Ramos (cell line): ENCODE measurements at regions not wholly inside any gene's neighbourhood (a gene's known extent, or its start where the extent isn't known, plus 50 kb on each side); places are given as distances from the start of the nearest gene placed in this dataset.

Experiments used
- in situ Hi-C: fragments of 300-500 bp; cut with MboI; formaldehyde crosslinking; loops from one replicate; pipeline ENCODE4 v1.14.3; 2022; ENCODE audit warnings: low sequenced_read_pairs; ENCODE audit not compliant: unreplicated experiment

- in situ Hi-C loops = no loop called here
Observed at GRCh38 chr5:82816926-82817325, 260.3 kb downstream of the TMEM167A start.

GRCh38 chr5:82815871-82816270, 261.3 kb downstream of the TMEM167A start:
- in situ Hi-C loops = no loop called here

- in situ Hi-C loops = no loop called here
Observed at GRCh38 chr5:82813861-82814260, 263.3 kb downstream of the TMEM167A start.

- in situ Hi-C loops = no loop called here
Observed at GRCh38 chr5:82812575-82812974, 264.6 kb downstream of the TMEM167A start.

- in situ Hi-C loops = no loop called here
Observed at GRCh38 chr5:82811490-82811889, 265.7 kb downstream of the TMEM167A start.

GRCh38 chr5:82809420-82810143, 267.6 kb downstream of the TMEM167A start:
- in situ Hi-C loops = no loop called here

- in situ Hi-C loops = no loop called here
Observed at GRCh38 chr5:82808960-82809359, 268.2 kb downstream of the TMEM167A start.

GRCh38 chr5:82807021-82807420, 270.2 kb downstream of the TMEM167A start:
- in situ Hi-C loops = no loop called here

- in situ Hi-C loops = no loop called here
Observed at GRCh38 chr5:82806513-82806912, 270.7 kb downstream of the TMEM167A start.

- in situ Hi-C loops = no loop called here
Observed at GRCh38 chr5:82804155-82804690, 273.0 kb downstream of the TMEM167A start.

GRCh38 chr5:82802954-82803353, 274.2 kb downstream of the TMEM167A start:
- in situ Hi-C loops = no loop called here

GRCh38 chr5:82800826-82801225, 276.4 kb downstream of the TMEM167A start:
- in situ Hi-C loops = no loop called here

- in situ Hi-C loops = no loop called here
Observed at GRCh38 chr5:82799361-82800077, 277.7 kb downstream of the TMEM167A start.

GRCh38 chr5:82798676-82799075, 278.5 kb downstream of the TMEM167A start:
- in situ Hi-C loops = no loop called here

GRCh38 chr5:82796643-82797416, 280.4 kb downstream of the TMEM167A start:
- in situ Hi-C loops = no loop called here

GRCh38 chr5:82794876-82795275, 282.3 kb downstream of the TMEM167A start:
- in situ Hi-C loops = no loop called here

GRCh38 chr5:82793808-82794419, 283.3 kb downstream of the TMEM167A start:
- in situ Hi-C loops = no loop called here

GRCh38 chr5:82792096-82792495, 285.1 kb downstream of the TMEM167A start:
- in situ Hi-C loops = no loop called here

GRCh38 chr5:82789095-82789494, 288.1 kb downstream of the TMEM167A start:
- in situ Hi-C loops = no loop called here

GRCh38 chr5:82786748-82787147, 290.4 kb downstream of the TMEM167A start:
- in situ Hi-C loops = no loop called here
